Transverse colon (tissue), 4 donors: ENCODE measurements at regions not wholly inside any gene's neighbourhood (a gene's known extent, or its start where the extent isn't known, plus 50 kb on each side); places are given as distances from the start of the nearest gene placed in this dataset.

Source experiments
- DNase-seq: peaks from one replicate; pipeline ENCODE4 v3.0.0-alpha.2; 2019
- H3K27ac ChIP-seq, 4 donors: fragments of 200-600 bp; sonication (generic); 2 replicates each; pipeline ENCODE4 v1.5.1; 2016 to 2018; ENCODE audit warnings: inconsistent platforms in 4 of 4
- H3K27me3 ChIP-seq: fragments of 200-600 bp; sonication (generic); 2 replicates; pipeline ENCODE4 v1.5.1; 2017; ENCODE audit warnings: inconsistent platforms
- H3K36me3 ChIP-seq, 4 donors: fragments of 200-600 bp; sonication (generic); 2 replicates each; pipeline ENCODE4 v1.5.1; 2017 to 2019; ENCODE audit warnings: inconsistent platforms in 4 of 4
- H3K4me1 ChIP-seq, 4 donors: fragments of 200-600 bp; sonication (generic); 2 replicates each; pipeline ENCODE4 v1.5.1; 2017 to 2020; ENCODE audit warnings: inconsistent platforms in 4 of 4
- H3K4me3 ChIP-seq, 4 donors: fragments of 200-600 bp; sonication (generic); 1 replicate in 1 of 4; 2 replicates in 3 of 4; pipeline versions ENCODE4 v1.5.1 to v1.6.1; 2017 to 2019; ENCODE audit warnings: inconsistent platforms in 4 of 4
- H3K9me3 ChIP-seq, 2 donors: fragments of 200-600 bp; sonication (generic); 2 replicates each; pipeline ENCODE4 v1.5.1; 2017 to 2019; ENCODE audit warnings: inconsistent platforms in 2 of 2
- EP300 ChIP-seq: sonication (generic); formaldehyde crosslinking; IDR thresholded peaks from one replicate; pipeline ENCODE4 v1.6.1; 2017; ENCODE audit warnings: antibody characterized with exemption, low read depth
- POLR2A ChIP-seq: fragments of 450-650 bp; IDR thresholded peaks from one replicate; pipeline ENCODE4 v1.6.1; 2016; ENCODE audit warnings: antibody characterized with exemption, mild to moderate bottlenecking, moderate library complexity
- POLR2AphosphoS5 ChIP-seq, 3 donors: sonication (generic); formaldehyde crosslinking; IDR thresholded peaks; one replicate each; pipeline ENCODE4 v1.6.1; 2016; ENCODE audit warnings: antibody characterized with exemption in 3 of 3
- WGBS, 2 donors: methylation state at CpG; one replicate each; pipeline ENCODE4 v1.1.5; 2018; ENCODE audit warnings: low coverage in 1 of 2; 5-methylcytosine and 5-hydroxymethylcytosine counted together
- in situ Hi-C, 4 donors: fragments of 200-750 bp; cut with MboI; loops; one replicate each; pipeline versions ENCODE4 v1.15.0 to v1.15.1; 2017; ENCODE audit warnings: low sequenced_read_pairs in 3 of 4, low pct_ligation_motif_present in 1 of 4, low pct_unique_long_range_greater_than_20kb in 1 of 4
- intact Hi-C: fragments of 100-400 bp; cut with DNase I; formaldehyde crosslinking; loops from one replicate; pipeline ENCODE4 v1.15.1; 2023; ENCODE audit warnings: low total_unique reads
- TF ChIP-seq, protein P1 (sequence below), 5 experiments: fragments of 200-600 bp in 3 of 5; fragments of 450-650 bp in 2 of 5; sonication (generic) in 3 of 5; IDR thresholded peaks; 1 replicate in 2 of 5; 2 replicates in 3 of 5; pipeline ENCODE4 v1.5.1; 2016 to 2017; ENCODE audit warnings: antibody characterized with exemption in 5 of 5, inconsistent platforms in 3 of 5, mild to moderate bottlenecking in 2 of 5, moderate library complexity in 1 of 5

DNA sequence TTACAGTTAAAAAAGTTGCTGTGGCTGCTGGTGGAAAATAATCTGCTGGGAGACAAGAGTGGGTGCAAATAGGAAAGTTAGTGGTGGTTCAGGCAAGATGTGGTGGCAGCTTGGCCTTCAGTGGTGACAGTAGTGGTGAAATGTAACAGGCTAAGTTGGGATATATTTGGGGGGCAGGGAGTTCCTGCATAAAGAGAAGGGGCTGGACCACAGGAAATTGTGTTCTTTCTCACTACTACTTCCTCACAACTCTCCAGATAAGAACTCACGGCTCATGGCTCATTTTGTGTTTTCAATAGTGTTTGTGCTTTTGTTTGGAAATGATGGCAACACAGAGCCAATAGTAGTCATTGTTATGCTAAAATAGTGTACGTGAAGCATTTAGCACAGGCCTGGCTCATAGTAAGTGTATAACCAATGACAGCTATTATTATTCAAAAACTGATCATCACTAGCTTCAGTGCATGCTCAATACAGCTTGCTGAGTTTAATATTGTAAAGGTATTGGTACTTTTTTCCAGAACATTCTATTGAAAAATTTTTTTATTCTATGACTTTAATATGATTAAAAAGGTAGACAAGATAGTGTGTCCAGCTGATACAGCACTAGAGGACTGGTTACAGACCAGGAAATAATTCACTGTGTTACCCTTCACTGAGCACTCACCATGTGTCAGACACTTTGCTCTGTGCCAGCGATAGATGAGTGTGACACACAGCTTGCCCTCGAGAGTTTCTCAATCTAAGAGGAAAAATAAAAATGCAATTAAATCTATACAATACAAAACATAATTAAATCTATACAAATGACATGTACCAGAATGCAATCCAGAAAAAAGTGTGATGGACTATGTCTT lies 209.8 kb downstream of the POU4F1 start:
- no peak overlapping the region for H3K4me3 ChIP-seq
- TF ChIP-seq POLR2AphosphoS5 (IDR thresholded peaks at IDR 0.05) (no peak), POLR2A (no peak), EP300 (no peak)
- TF ChIP-seq, protein P1, sequence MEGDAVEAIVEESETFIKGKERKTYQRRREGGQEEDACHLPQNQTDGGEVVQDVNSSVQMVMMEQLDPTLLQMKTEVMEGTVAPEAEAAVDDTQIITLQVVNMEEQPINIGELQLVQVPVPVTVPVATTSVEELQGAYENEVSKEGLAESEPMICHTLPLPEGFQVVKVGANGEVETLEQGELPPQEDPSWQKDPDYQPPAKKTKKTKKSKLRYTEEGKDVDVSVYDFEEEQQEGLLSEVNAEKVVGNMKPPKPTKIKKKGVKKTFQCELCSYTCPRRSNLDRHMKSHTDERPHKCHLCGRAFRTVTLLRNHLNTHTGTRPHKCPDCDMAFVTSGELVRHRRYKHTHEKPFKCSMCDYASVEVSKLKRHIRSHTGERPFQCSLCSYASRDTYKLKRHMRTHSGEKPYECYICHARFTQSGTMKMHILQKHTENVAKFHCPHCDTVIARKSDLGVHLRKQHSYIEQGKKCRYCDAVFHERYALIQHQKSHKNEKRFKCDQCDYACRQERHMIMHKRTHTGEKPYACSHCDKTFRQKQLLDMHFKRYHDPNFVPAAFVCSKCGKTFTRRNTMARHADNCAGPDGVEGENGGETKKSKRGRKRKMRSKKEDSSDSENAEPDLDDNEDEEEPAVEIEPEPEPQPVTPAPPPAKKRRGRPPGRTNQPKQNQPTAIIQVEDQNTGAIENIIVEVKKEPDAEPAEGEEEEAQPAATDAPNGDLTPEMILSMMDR (IDR thresholded peaks at IDR 0.05), result no peak
- no peak overlapping the region for H3K27ac ChIP-seq
- in situ Hi-C loops, result no loop called here
- no peaks in the 10 kb centered on the region for H3K27me3 ChIP-seq
- 65 to 91% methylated on average over 3 to 4 of the region's 4 CpGs for WGBS, 2 donors
- no peaks in the 10 kb centered on the region for H3K36me3 ChIP-seq
- H3K4me1 ChIP-seq, result no peaks in the 10 kb centered on the region
- intact Hi-C loops, result no loop called here
- H3K9me3 ChIP-seq, result no peaks in the 10 kb centered on the region
- DNase-seq, result no peak

DNA sequence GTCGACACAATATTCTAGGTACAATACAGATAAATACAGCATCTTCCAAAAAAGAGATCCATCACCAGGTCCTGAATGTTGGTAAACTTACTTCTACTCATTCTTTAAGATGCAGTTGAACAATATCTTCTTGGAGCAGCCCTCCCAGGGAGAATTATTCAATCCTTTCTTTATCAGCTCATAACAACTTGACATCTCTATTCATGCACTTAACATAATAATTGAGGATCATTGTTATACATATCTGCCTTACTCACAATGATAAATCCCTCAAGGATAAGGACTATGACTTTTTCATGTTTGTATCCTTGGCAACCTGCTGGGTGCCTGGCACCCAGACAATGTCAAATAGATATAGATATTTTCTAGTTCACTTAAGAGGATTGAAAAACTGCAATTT lies 219.5 kb downstream of the POU4F1 start:
- Histone ChIP-seq H3K36me3 (no peaks in the 10 kb centered on the region), H3K4me3 (no peak overlapping the region), H3K4me1 (no peaks in the 10 kb centered on the region), H3K9me3 (no peaks in the 10 kb centered on the region), H3K27me3 (no peaks in the 10 kb centered on the region), H3K27ac (no peak overlapping the region)
- intact Hi-C loops (no loop called here), in situ Hi-C loops (no loop called here)
- TF ChIP-seq EP300, result no peak
- TF ChIP-seq POLR2AphosphoS5 (IDR thresholded peaks at IDR 0.05), result no peak
- TF ChIP-seq, protein P1 (IDR thresholded peaks at IDR 0.05), result no peak
- no peak for TF ChIP-seq POLR2A
- DNase-seq, result no peak
- WGBS, 2 donors, result 85 to 100% methylated on average over 1 of the region's 1 CpG

DNA sequence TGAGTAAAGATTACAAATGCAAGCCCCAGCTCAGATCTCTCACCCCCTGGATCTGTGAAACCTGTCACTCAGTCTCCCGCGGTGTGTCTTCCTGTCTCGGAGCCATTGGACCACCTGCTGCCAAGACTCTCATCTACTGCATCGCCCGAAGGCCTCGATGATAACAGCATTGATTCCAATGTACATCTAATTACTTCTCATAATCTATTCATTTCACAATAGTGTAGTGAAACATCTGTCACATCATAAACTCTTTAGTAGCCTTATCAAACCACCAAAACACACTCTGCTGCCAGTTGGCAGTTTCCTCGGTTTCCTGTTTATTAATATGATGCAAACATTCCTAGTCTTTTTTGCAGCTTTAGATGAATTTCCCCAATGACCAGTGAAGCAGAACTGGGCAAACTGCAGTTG lies 220.3 kb downstream of the POU4F1 start:
- WGBS, 2 donors, result 71 to 72% methylated on average over 7 of the region's 7 CpGs
- no peaks in the 10 kb centered on the region for H3K36me3 ChIP-seq
- no peaks in the 10 kb centered on the region for H3K27me3 ChIP-seq
- no peaks in the 10 kb centered on the region for H3K9me3 ChIP-seq
- in situ Hi-C loops (no loop called here), intact Hi-C loops (no loop called here)
- no peak for DNase-seq
- no peak overlapping the region for H3K27ac ChIP-seq
- H3K4me1 ChIP-seq, result no peaks in the 10 kb centered on the region
- no peak overlapping the region for H3K4me3 ChIP-seq
- TF ChIP-seq POLR2A, result no peak
- no peak for TF ChIP-seq POLR2AphosphoS5 (IDR thresholded peaks at IDR 0.05)
- TF ChIP-seq, protein P1 (IDR thresholded peaks at IDR 0.05), result no peak
- no peak for TF ChIP-seq EP300

DNA sequence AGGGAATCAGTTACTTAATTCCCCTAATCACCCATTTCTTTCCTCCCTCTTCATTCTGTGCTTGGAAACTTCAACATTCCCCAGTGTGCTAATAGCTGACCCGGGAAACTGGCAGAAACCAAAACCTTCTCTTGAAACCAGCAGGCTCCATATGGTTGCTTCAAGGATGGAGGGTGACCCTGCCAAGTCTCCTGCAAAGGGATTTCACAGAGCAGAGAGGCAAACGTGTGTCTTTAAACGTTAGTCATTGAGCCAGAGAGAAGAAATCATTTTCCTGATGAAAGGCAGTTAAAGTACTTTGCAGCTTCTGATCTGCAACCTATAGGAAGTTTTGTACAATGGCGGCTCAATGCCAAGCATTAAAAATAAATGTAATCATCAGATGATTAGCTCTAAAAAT lies 220.9 kb downstream of the POU4F1 start:
- in situ Hi-C loops (no loop called here), intact Hi-C loops (no loop called here)
- Histone ChIP-seq H3K4me3 (no peak overlapping the region), H3K9me3 (no peaks in the 10 kb centered on the region), H3K27ac (no peak overlapping the region), H3K27me3 (no peaks in the 10 kb centered on the region), H3K36me3 (no peaks in the 10 kb centered on the region), H3K4me1 (no peaks in the 10 kb centered on the region)
- 66 to 69% methylated on average over 4 of the region's 4 CpGs for WGBS, 2 donors
- no peak for DNase-seq
- no peak for TF ChIP-seq POLR2A
- TF ChIP-seq, protein P1 (IDR thresholded peaks at IDR 0.05), result no peak
